ENCODE measurements at regions not wholly inside any gene's neighbourhood (a gene's known extent, or its start where the extent isn't known, plus 50 kb on each side); places are given as distances from the start of the nearest gene placed in this dataset.

- TF ChIP-seq CTCF (IDR thresholded peaks at IDR 0.05) (peak; percentile 4), EZH2 (IDR thresholded peaks at IDR 0.05) (no peak), EZH2phosphoT487 (IDR thresholded peaks at IDR 0.05) (no peak)
These were observed 1567.9 kb downstream of the ARAP2 start for GRCh38 chr4:34676400-34676799.

Data from neural progenitor cell (in vitro differentiated cells).